ENCODE measurements at regions not wholly inside any gene's neighbourhood (a gene's known extent, or its start where the extent isn't known, plus 50 kb on each side); places are given as distances from the start of the nearest gene placed in this dataset.

GRCh38 chrX:40298572-40299479 is 201.1 kb upstream of the BCOR start:
- Histone ChIP-seq H3K9ac (replicated peaks; ENCODE audit: extremely low read depth, insufficient read depth, low read length) (no peak overlapping the region), H3K79me2 (ENCODE audit: control insufficient read depth, insufficient read depth, low read length) (no peaks in the 10 kb centered on the region), H3K9me1 (replicated peaks; ENCODE audit: control insufficient read depth, extremely low read depth, insufficient read depth, low read length) (no peaks in the 10 kb centered on the region), H3K9me3 (replicated peaks; ENCODE audit: control insufficient read depth, insufficient read depth, low read length) (no peaks in the 10 kb centered on the region), H3K4me1 (ENCODE audit: control insufficient read depth, extremely low read depth, insufficient read depth, low read length) (no peaks in the 10 kb centered on the region), H3K27me3 (ENCODE audit: control insufficient read depth in 2 of 2, insufficient read depth in 2 of 2, low read length in 2 of 2) (no peaks in the 10 kb centered on the region), H3K4me2 (ENCODE audit: insufficient read depth, low read length) (no peak overlapping the region), H2AFZ (ENCODE audit: low read depth, low read length) (no peak overlapping the region), H3K27ac (ENCODE audit: insufficient read depth, low read depth, low read length) (no peak overlapping the region), H3K36me3 (ENCODE audit: control insufficient read depth in 2 of 2, extremely low read depth in 1 of 2, insufficient read depth in 2 of 2, low read length in 2 of 2) (no peaks in the 10 kb centered on the region), H4K20me1 (replicated peaks; ENCODE audit: control insufficient read depth, extremely low read depth, insufficient read depth, low read length) (no peaks in the 10 kb centered on the region), H3K4me3 (replicated peaks in 1 of 3; ENCODE audit: insufficient read depth in 1 of 3, low read depth in 1 of 3, low read length in 3 of 3) (no peak overlapping the region)
- no TSS peak for BruUV-seq (replicated peaks)
- peak; percentile 17 to 36 for TF ChIP-seq CTCF (IDR thresholded peaks at IDR 0.05; ENCODE audit: extremely low read depth in 1 of 2, insufficient read depth in 1 of 2, low read depth in 1 of 2, low read length in 2 of 2)
- TF ChIP-seq FOS (IDR thresholded peaks at IDR 0.05; ENCODE audit: borderline replicate concordance, insufficient read depth, low read length): no peak
- no peak for TF ChIP-seq MAX (IDR thresholded peaks at IDR 0.05; ENCODE audit: insufficient read depth, insufficient read length)
- dilution Hi-C loops (cut with MboI; ENCODE audit: extremely low pct_ligation_motif_present, low sequenced_read_pairs) (no loop called here), intact Hi-C loops (cut with micrococcal nuclease) (no loop called here)
- CTCF ChIA-PET: interaction anchor here (0.8 to 1.9 kb wide), 4 partner anchors 15 to 646 kb away, joined by 3 to 5 read pairs (median 4); no protein-coding TSS in a partner anchor
- POLR2A ChIA-PET: no interaction called here
- no peak for FAIRE-seq
- peak; percentile 6 for DNase-seq (ENCODE audit: low read depth, low spot score)

GRCh38 chrX:40298069-40298468 is 200.3 kb upstream of the BCOR start:
- POLR2A ChIA-PET: no interaction called here
- Histone ChIP-seq H3K36me3 (ENCODE audit: control insufficient read depth in 2 of 2, extremely low read depth in 1 of 2, insufficient read depth in 2 of 2, low read length in 2 of 2) (no peaks in the 10 kb centered on the region), H3K9me3 (replicated peaks; ENCODE audit: control insufficient read depth, insufficient read depth, low read length) (no peaks in the 10 kb centered on the region), H3K27me3 (ENCODE audit: control insufficient read depth in 2 of 2, insufficient read depth in 2 of 2, low read length in 2 of 2) (no peaks in the 10 kb centered on the region), H3K79me2 (ENCODE audit: control insufficient read depth, insufficient read depth, low read length) (no peaks in the 10 kb centered on the region), H4K20me1 (replicated peaks; ENCODE audit: control insufficient read depth, extremely low read depth, insufficient read depth, low read length) (no peaks in the 10 kb centered on the region), H2AFZ (ENCODE audit: low read depth, low read length) (no peak overlapping the region), H3K27ac (ENCODE audit: insufficient read depth, low read depth, low read length) (no peak overlapping the region), H3K4me1 (ENCODE audit: control insufficient read depth, extremely low read depth, insufficient read depth, low read length) (no peaks in the 10 kb centered on the region), H3K9ac (replicated peaks; ENCODE audit: extremely low read depth, insufficient read depth, low read length) (no peak overlapping the region), H3K4me2 (ENCODE audit: insufficient read depth, low read length) (no peak overlapping the region), H3K4me3 (replicated peaks in 1 of 3; ENCODE audit: insufficient read depth in 1 of 3, low read depth in 1 of 3, low read length in 3 of 3) (no peak overlapping the region), H3K9me1 (replicated peaks; ENCODE audit: control insufficient read depth, extremely low read depth, insufficient read depth, low read length) (no peaks in the 10 kb centered on the region)
- TF ChIP-seq CTCF (IDR thresholded peaks at IDR 0.05; ENCODE audit: extremely low read depth in 1 of 2, insufficient read depth in 1 of 2, low read depth in 1 of 2, low read length in 2 of 2) (no peak), MYC (IDR thresholded peaks at IDR 0.05; ENCODE audit: low read depth, low read length) (no peak), MAX (IDR thresholded peaks at IDR 0.05; ENCODE audit: insufficient read depth, insufficient read length) (no peak), POLR2A (IDR thresholded peaks at IDR 0.05; ENCODE audit: low read depth, low read length) (no peak), POLR2AphosphoS5 (IDR thresholded peaks at IDR 0.05; ENCODE audit: insufficient read depth, low read depth, low read length) (no peak), GATA2 (IDR thresholded peaks at IDR 0.05; ENCODE audit: insufficient read depth, insufficient read length, low read depth, low read length) (no peak), JUN (IDR thresholded peaks at IDR 0.05; ENCODE audit: borderline replicate concordance, insufficient read depth, insufficient read length, low read depth) (no peak), EZH2 (IDR thresholded peaks at IDR 0.05; ENCODE audit: borderline replicate concordance, low read depth, low read length, severe bottlenecking) (no peak), FOS (IDR thresholded peaks at IDR 0.05; ENCODE audit: borderline replicate concordance, insufficient read depth, low read length) (no peak)
- BruUV-seq (replicated peaks): no TSS peak
- CTCF ChIA-PET: interaction anchor here (1.4 to 1.9 kb wide), 2 partner anchors 16 to 646 kb away, joined by 3 to 4 read pairs; no protein-coding TSS in a partner anchor
- intact Hi-C loops (cut with micrococcal nuclease): no loop called here
- no peak for DNase-seq (ENCODE audit: low read depth, low spot score)
- FAIRE-seq: no peak
- dilution Hi-C loops (cut with MboI; ENCODE audit: extremely low pct_ligation_motif_present, low sequenced_read_pairs): no loop called here

Measured in endothelial cell of umbilical vein (primary cell).